ENCODE measurements at regions not wholly inside any gene's neighbourhood (a gene's known extent, or its start where the extent isn't known, plus 50 kb on each side); places are given as distances from the start of the nearest gene placed in this dataset.

DNA sequence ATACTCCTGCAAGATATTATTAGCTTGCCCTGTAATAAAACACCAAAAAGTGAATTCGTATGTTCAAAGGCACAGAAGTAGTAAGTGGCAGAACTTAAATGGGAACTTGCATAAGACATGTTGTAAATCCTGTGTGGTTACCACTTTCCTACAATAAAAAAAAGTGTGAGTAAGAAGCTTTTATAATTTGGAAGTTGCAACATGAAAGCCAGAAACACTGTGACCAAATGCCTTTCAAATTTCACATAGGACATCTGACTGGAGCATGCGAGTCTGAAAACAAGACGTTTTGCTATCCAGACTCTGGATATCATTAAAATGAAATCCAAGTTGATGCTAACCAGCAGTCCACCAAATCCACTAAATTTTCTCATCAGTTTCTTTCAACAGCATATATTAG, 886.2 kb upstream of the NRXN1 start:
- TF ChIP-seq EZH2phosphoT487 (IDR thresholded peaks at IDR 0.05; ENCODE audit: insufficient read depth, low read depth) = no peak
- no peak for TF ChIP-seq EZH2 (IDR thresholded peaks at IDR 0.05; ENCODE audit: insufficient read depth, poor library complexity, severe bottlenecking)

Measured in GM23248 (cell line).